ENCODE measurements at regions not wholly inside any gene's neighbourhood (a gene's known extent, or its start where the extent isn't known, plus 50 kb on each side); places are given as distances from the start of the nearest gene placed in this dataset.

DNA sequence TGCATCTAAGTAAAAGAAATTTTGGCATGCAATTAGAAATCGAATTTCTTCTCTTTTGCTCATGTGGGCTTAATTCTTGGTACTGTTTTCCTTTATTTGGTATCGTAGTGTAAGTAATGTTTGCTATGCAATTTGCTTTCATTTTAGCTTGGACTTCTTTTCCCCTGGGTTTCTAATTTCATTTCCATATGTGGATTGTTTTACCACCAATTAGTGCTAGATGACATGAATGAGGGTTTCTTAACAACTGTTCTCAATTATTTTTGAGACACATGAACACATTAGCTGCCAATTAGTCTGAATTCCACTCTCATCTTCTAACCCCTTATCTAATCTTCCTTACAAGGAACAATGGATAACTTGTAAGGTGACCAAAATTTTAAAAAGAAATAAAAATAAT lies 1047.2 kb upstream of the PIK3C3 start:
- DNase-seq (ENCODE audit: low read depth, low spot score): no peak

DNA sequence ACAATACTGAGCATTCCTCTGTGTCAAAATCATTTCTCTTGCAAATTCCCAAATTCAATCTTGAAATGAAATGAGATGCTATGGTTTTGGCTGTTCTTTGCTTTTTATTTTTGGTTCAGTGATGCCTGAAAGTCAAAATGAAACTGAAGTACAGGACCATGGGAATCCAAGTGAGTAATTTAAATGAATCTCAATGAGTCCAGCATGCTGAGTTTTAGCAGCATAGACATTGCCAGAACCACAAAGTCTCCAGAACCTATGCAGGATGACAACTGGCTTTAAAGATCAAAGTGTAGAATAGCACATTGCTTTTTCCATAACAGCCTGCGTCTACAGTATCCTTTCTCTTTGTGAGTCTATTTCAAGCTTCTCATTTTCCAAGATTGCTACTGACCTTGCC lies 1050.7 kb upstream of the PIK3C3 start:
- no peak for DNase-seq (ENCODE audit: low read depth, low spot score)

- DNase-seq (ENCODE audit: low read depth, low spot score): no peak
Measured at GRCh38 chr18:40902436-40902835, 1052.6 kb upstream of the PIK3C3 start.

DNA sequence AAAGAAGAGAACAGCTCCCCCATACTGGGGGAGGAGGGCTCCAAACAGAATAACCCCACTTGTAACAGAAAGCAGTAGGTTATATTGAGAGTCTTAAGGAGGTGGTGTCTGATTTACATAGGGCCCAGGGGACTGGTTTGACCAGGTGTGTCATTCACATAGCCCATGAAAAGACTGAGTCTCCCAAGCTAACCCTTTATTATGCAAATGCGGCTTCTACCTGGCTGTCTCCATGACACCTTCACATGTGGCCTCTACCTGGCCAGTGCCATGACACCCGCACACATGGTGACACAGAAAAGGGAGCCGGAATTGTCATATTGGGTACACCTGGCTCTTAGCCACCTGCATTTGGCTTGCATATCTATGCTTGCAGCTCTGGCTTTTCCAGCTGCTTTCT lies 1057.2 kb upstream of the PIK3C3 start:
- DNase-seq (ENCODE audit: low read depth, low spot score): no peak

GRCh38 chr18:40883271-40883670 lies 1071.8 kb upstream of the PIK3C3 start:
- no peak for DNase-seq (ENCODE audit: low read depth, low spot score)

DNA sequence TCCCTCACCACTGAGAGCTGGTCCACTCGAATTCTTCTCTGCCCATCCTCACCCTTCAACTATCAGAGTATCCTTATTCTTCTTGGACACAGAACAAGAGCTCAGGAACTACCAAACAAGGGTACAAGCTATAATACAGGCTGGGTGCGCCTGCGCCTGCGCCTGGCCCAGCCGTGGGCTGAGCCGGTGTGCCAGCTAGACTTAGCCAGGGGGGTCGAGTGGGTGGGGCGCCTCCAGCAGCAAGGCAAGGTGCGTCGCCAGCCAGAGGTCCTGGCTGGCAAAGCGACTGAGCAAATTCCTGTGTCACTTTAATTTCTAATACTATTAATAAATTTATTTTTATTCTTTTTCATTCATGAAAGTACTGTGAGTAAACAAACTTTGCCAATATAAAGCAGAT lies 1072.6 kb upstream of the PIK3C3 start:
- no peak for DNase-seq (ENCODE audit: low read depth, low spot score)

DNA sequence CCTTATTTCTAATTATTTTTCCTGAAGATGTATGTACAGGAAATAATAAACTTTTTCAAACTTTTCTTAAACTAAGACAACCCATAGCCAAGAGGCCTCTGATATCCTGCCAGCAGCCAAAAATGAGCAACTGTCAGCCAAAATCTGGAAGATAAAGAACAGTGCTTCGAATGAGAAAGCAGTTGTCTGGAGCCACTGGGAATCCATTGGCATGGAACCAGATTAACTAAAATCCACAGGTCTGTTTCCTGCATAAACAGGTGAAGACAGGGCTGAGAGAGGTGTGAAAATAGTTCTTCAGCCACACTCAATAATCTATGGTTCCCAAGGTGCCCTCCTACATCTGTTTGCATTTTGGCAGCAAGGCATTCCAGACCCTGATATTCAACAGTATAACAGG lies 1076.7 kb upstream of the PIK3C3 start:
- DNase-seq (ENCODE audit: low read depth, low spot score): no peak

- DNase-seq (ENCODE audit: low read depth, low spot score): no peak
Measured at GRCh38 chr18:40877096-40877495, 1077.9 kb upstream of the PIK3C3 start.

- DNase-seq (ENCODE audit: low read depth, low spot score): no peak
Measured at GRCh38 chr18:40875101-40875615, 1079.9 kb upstream of the PIK3C3 start.

- no peak for DNase-seq (ENCODE audit: low read depth, low spot score)
Measured at GRCh38 chr18:40874233-40874632, 1080.8 kb upstream of the PIK3C3 start.

GRCh38 chr18:40868110-40868858 lies 1086.8 kb upstream of the PIK3C3 start:
- DNase-seq (ENCODE audit: low read depth, low spot score): no peak

GRCh38 chr18:40867459-40867858 lies 1087.6 kb upstream of the PIK3C3 start:
- no peak for DNase-seq (ENCODE audit: low read depth, low spot score)

DNA sequence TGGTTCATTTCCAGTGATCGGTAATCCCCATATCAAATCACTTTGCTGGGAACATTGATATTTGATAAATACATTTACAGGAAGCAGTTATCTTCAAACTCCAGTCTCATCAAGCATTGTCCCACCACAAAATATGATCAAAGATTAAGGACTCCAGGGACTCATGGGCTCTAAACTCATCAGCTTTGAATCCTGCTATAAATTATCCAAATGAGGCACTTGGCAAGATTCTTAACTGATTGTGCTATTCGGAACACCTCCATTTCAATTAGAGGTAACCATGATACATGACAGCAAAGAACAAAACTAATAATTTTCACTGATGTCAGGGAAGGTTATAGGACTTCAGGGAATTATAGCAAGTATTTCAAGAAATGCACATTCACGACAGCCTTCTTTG lies 1088.1 kb upstream of the PIK3C3 start:
- no peak for DNase-seq (ENCODE audit: low read depth, low spot score)

DNA sequence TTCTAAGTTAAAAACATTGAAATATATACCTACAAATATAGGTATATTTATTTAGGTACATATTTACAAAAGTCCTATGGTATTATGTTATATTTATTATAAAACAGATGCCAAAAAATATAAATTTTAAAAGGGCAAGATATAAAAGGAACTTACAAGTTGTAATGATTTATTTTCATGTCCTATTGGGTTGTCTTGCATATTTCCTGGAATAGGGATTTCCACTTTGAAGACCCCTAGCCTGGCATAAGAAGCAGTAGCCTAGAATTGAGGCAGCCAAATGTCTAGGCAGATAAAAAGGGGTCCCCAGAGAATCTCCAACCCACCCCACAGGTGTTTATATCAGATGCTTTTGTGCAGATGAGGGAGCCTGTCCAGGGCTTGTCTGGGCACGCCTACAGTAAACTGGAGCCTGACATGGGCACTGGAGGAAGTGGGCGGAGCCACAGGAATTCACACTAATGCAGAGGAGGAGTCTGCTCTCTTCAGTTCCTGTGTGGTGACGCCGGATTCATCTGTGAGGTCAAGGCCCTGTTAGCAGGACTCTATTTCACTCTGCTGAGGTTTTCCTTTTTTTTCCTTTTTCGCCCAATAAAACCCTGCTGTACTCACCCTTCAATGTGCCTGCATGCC lies 1088.9 kb upstream of the PIK3C3 start:
- DNase-seq (ENCODE audit: low read depth, low spot score): no peak

- no peak for DNase-seq (ENCODE audit: low read depth, low spot score)
Measured at GRCh38 chr18:40864846-40865245, 1090.2 kb upstream of the PIK3C3 start.

DNA sequence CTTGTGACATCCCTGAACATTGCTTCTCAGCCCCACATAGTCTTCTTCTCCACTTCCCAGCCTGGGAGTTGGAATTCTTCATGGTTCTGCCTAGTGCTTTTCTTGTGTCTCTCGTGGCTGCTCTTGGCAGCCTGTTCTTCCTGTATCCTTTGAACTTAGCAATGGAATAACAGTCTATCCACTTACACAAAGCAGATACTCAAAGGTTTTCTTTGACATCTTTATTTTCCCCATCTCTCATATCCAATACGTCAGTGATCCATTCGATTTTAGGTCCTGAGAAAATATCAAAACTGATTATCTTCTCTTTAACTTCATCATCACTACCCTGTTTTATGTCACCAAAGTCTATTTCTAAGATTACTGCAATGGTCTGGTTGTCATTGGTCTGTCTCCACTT lies 1091.2 kb upstream of the PIK3C3 start:
- DNase-seq (ENCODE audit: low read depth, low spot score): no peak

GRCh38 chr18:40860189-40860588 lies 1094.8 kb upstream of the PIK3C3 start:
- DNase-seq (ENCODE audit: low read depth, low spot score): no peak

DNA sequence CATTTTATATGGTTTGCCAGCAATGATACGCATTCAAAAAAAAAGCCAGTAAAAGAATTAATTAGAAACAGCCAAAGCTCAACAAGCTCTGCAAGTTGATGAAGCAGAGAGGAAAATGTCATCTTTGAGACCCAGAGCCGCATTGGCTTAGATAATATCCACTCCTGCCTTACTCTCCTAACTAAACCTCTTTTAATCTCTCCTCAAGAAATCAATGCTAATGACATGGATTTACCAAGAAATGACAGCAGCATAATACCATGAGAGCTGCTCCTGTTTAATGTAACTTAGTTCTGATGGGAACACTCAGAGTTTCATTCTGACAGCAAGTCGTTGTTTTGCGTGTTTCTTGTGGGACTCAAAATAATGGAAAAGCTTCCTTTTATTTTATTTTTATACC lies 1099.4 kb upstream of the PIK3C3 start:
- no peak for DNase-seq (ENCODE audit: low read depth, low spot score)

- no peak for DNase-seq (ENCODE audit: low read depth, low spot score)
Measured at GRCh38 chr18:40852406-40852805, 1102.6 kb upstream of the PIK3C3 start.

GRCh38 chr18:40851014-40851429 lies 1104.0 kb upstream of the PIK3C3 start:
- no peak for DNase-seq (ENCODE audit: low read depth, low spot score)

- DNase-seq (ENCODE audit: low read depth, low spot score): no peak
Measured at GRCh38 chr18:40849886-40850285, 1105.1 kb upstream of the PIK3C3 start.

GRCh38 chr18:40841467-40841866 lies 1113.6 kb upstream of the PIK3C3 start:
- no peak for DNase-seq (ENCODE audit: low read depth, low spot score)

GRCh38 chr18:40841063-40841462 lies 1114.0 kb upstream of the PIK3C3 start:
- DNase-seq (ENCODE audit: low read depth, low spot score): no peak
